HG03469 (cell line): ENCODE measurements at regions not wholly inside any gene's neighbourhood (a gene's known extent, or its start where the extent isn't known, plus 50 kb on each side); places are given as distances from the start of the nearest gene placed in this dataset.

Experiments used
- ATAC-seq: cut with Tn5 transposase; IDR thresholded peaks from one replicate; pipeline ENCODE4 v1.9.1; 2021; ENCODE audit warnings: mild to moderate bottlenecking, moderate library complexity, moderate number of reproducible peaks; ENCODE audit not compliant: unreplicated experiment

GRCh38 chr16:65878347-65878746 lies 488.1 kb upstream of the CDH5 start:
- ATAC-seq = no peak

- no peak for ATAC-seq
Observed at GRCh38 chr16:65876624-65877023, 489.9 kb upstream of the CDH5 start.

- ATAC-seq = no peak
Observed at GRCh38 chr16:65876056-65876408, 490.5 kb upstream of the CDH5 start.

- ATAC-seq = no peak
Observed at GRCh38 chr16:65875381-65876055, 491.0 kb upstream of the CDH5 start.

- ATAC-seq = no peak
Observed at GRCh38 chr16:65869261-65869660, 497.2 kb upstream of the CDH5 start.

- no peak for ATAC-seq
Observed at GRCh38 chr16:65867276-65867960, 499.1 kb upstream of the CDH5 start.

GRCh38 chr16:65863236-65863635 lies 503.3 kb upstream of the CDH5 start:
- ATAC-seq = no peak

- ATAC-seq = no peak
Observed at GRCh38 chr16:65861131-65861731, 505.3 kb upstream of the CDH5 start.

- no peak for ATAC-seq
Observed at GRCh38 chr16:65855171-65856145, 511.0 kb upstream of the CDH5 start.

- no peak for ATAC-seq
Observed at GRCh38 chr16:65846210-65846602, 520.3 kb upstream of the CDH5 start.

- no peak for ATAC-seq
Observed at GRCh38 chr16:65845466-65846209, 520.9 kb upstream of the CDH5 start.

- no peak for ATAC-seq
Observed at GRCh38 chr16:65843941-65844340, 522.5 kb upstream of the CDH5 start.

- ATAC-seq = no peak
Observed at GRCh38 chr16:65842067-65842466, 524.4 kb upstream of the CDH5 start.

GRCh38 chr16:65838001-65838400 lies 528.5 kb upstream of the CDH5 start:
- ATAC-seq = no peak

- no peak for ATAC-seq
Observed at GRCh38 chr16:65837464-65837863, 529.0 kb upstream of the CDH5 start.

- ATAC-seq = no peak
Observed at GRCh38 chr16:65834688-65835087, 531.8 kb upstream of the CDH5 start.

GRCh38 chr16:65833171-65833871 lies 533.2 kb upstream of the CDH5 start:
- ATAC-seq = no peak

GRCh38 chr16:65832679-65833078 lies 533.8 kb upstream of the CDH5 start:
- no peak for ATAC-seq

- ATAC-seq = no peak
Observed at GRCh38 chr16:65831903-65832666, 534.4 kb upstream of the CDH5 start.
